Neural crest cell (in vitro differentiated cells): ENCODE measurements at regions not wholly inside any gene's neighbourhood (a gene's known extent, or its start where the extent isn't known, plus 50 kb on each side); places are given as distances from the start of the nearest gene placed in this dataset.
A peak's percentile ranks its signal among the peaks of the same experiment; 100 is the strongest.

Experiments used
- DNase-seq: peaks from one replicate; pipeline ENCODE4 v3.0.0; 2021; ENCODE audit warnings: low read depth, mixed read lengths, low spot score
- H3K27ac Mint-ChIP-seq: one replicate; pipeline ENCODE4 v1.8.0; 2021; ENCODE audit warnings: mild to moderate bottlenecking, mixed read lengths; ENCODE audit not compliant: unreplicated experiment
- H3K27me3 Mint-ChIP-seq: 2 replicates; pipeline ENCODE4 v1.8.0; 2021; ENCODE audit warnings: low read depth, mild to moderate bottlenecking, mixed read lengths
- H3K36me3 Mint-ChIP-seq: 2 replicates; pipeline ENCODE4 v1.8.0; 2021; ENCODE audit warnings: low read depth, mild to moderate bottlenecking, mixed read lengths
- H3K4me1 Mint-ChIP-seq: 2 replicates; pipeline ENCODE4 v1.8.0; 2021; ENCODE audit warnings: mixed read lengths
- H3K4me3 Mint-ChIP-seq: one replicate; pipeline ENCODE4 v1.8.0; 2021; ENCODE audit warnings: mild to moderate bottlenecking, mixed read lengths
- H3K9me3 Mint-ChIP-seq: 2 replicates; pipeline ENCODE4 v1.8.0; 2021; ENCODE audit warnings: mixed read lengths
- CTCF ChIP-seq: fragments of 200-600 bp; sonication (generic); conservative IDR thresholded peaks from 2 replicates; pipeline ENCODE4 v1.5.0; 2021; ENCODE audit warnings: antibody characterized with exemption, mild to moderate bottlenecking

DNA sequence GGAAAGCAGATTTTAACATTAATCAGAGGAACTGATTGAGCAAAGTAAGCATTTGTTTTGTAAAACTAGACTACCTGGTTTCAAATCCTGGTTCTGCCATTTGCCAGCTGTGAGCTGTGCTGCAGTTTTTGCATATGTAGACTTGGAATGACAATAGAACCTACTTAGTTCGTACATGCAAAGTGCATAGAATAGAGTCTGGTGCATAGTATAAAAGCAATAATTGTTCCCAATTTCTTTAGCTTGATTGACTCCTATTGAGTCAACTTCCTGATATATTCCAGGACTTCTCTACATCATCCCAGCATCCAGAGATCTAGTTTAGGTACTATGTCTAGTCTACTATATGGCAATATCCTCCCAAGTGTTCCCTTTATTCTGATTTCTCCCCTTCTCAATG lies 144.4 kb upstream of the FGGY start:
- no peaks in the 10 kb centered on the region for H3K27me3 Mint-ChIP-seq
- no peak for TF ChIP-seq CTCF
- H3K4me3 Mint-ChIP-seq: no peak overlapping the region
- no peaks in the 10 kb centered on the region for H3K9me3 Mint-ChIP-seq
- no peak for DNase-seq
- H3K4me1 Mint-ChIP-seq: peaks cover 53% of the 10 kb centered on the region
- no peaks in the 10 kb centered on the region for H3K36me3 Mint-ChIP-seq
- no peak overlapping the region for H3K27ac Mint-ChIP-seq

- H3K36me3 Mint-ChIP-seq: peaks cover 3% of the 10 kb centered on the region
- no peak overlapping the region for H3K27ac Mint-ChIP-seq
- no peak overlapping the region for H3K4me3 Mint-ChIP-seq
- H3K4me1 Mint-ChIP-seq: peaks cover 46% of the 10 kb centered on the region
- H3K9me3 Mint-ChIP-seq: peaks cover 4% of the 10 kb centered on the region
- no peak for DNase-seq
- H3K27me3 Mint-ChIP-seq: no peaks in the 10 kb centered on the region
- TF ChIP-seq CTCF: no peak
Measured at GRCh38 chr1:59154401-59154800, 142.5 kb upstream of the FGGY start.

- peaks cover 3% of the 10 kb centered on the region for H3K36me3 Mint-ChIP-seq
- peaks cover 4% of the 10 kb centered on the region for H3K9me3 Mint-ChIP-seq
- H3K27ac Mint-ChIP-seq: peak overlapping the region; percentile 16
- no peak for DNase-seq
- peaks cover 46% of the 10 kb centered on the region for H3K4me1 Mint-ChIP-seq
- no peak overlapping the region for H3K4me3 Mint-ChIP-seq
- H3K27me3 Mint-ChIP-seq: no peaks in the 10 kb centered on the region
- no peak for TF ChIP-seq CTCF
Measured at GRCh38 chr1:59155351-59155750, 141.5 kb upstream of the FGGY start.

GRCh38 chr1:59156051-59156450 lies 140.8 kb upstream of the FGGY start:
- H3K27me3 Mint-ChIP-seq: no peaks in the 10 kb centered on the region
- no peak for TF ChIP-seq CTCF
- H3K4me1 Mint-ChIP-seq: peaks cover 39% of the 10 kb centered on the region
- H3K27ac Mint-ChIP-seq: no peak overlapping the region
- no peak overlapping the region for H3K4me3 Mint-ChIP-seq
- H3K36me3 Mint-ChIP-seq: peaks cover 3% of the 10 kb centered on the region
- peaks cover 4% of the 10 kb centered on the region for H3K9me3 Mint-ChIP-seq
- DNase-seq: no peak

GRCh38 chr1:59156526-59157199 lies 140.2 kb upstream of the FGGY start:
- Mint-ChIP-seq H3K27me3 (no peaks in the 10 kb centered on the region), H3K9me3 (peaks cover 4% of the 10 kb centered on the region), H3K4me1 (peaks cover 36% of the 10 kb centered on the region), H3K36me3 (peaks cover 3% of the 10 kb centered on the region), H3K27ac (no peak overlapping the region), H3K4me3 (peak overlapping the region; percentile 47)
- no peak for TF ChIP-seq CTCF
- DNase-seq: peak; percentile 28
